ENCODE measurements at regions not wholly inside any gene's neighbourhood (a gene's known extent, or its start where the extent isn't known, plus 50 kb on each side); places are given as distances from the start of the nearest gene placed in this dataset.

DNA sequence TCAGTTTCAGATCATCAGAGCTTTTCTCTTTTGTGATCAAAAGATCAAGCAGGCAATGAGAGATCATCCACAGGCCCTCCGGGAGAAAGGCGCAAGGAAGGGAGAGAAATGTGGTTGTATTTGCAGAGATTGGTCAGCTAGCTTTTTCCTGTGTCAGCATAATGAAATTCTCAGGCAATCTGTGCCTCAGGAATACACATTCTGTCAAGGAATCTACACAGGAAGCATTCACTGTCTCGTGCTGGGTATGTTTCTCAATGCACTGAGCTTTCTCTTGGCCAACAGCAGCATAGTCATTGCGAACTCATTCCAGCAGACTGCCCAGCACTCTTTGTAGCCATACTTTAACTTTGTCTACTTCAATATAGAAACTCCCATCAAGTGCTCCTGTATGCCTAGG is 413.7 kb downstream of the PPP3CA start (continued):
- TF ChIP-seq, protein P1, sequence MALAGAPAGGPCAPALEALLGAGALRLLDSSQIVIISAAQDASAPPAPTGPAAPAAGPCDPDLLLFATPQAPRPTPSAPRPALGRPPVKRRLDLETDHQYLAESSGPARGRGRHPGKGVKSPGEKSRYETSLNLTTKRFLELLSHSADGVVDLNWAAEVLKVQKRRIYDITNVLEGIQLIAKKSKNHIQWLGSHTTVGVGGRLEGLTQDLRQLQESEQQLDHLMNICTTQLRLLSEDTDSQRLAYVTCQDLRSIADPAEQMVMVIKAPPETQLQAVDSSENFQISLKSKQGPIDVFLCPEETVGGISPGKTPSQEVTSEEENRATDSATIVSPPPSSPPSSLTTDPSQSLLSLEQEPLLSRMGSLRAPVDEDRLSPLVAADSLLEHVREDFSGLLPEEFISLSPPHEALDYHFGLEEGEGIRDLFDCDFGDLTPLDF (CRISPR knock-in tag; IDR thresholded peaks at IDR 0.05) = no peak
- TF ChIP-seq NFYB (CRISPR knock-in tag; conservative IDR thresholded peaks at IDR 0.05; ENCODE audit: low read depth) (no peak), SP1 (CRISPR knock-in tag; conservative IDR thresholded peaks at IDR 0.05) (no peak)

DNA sequence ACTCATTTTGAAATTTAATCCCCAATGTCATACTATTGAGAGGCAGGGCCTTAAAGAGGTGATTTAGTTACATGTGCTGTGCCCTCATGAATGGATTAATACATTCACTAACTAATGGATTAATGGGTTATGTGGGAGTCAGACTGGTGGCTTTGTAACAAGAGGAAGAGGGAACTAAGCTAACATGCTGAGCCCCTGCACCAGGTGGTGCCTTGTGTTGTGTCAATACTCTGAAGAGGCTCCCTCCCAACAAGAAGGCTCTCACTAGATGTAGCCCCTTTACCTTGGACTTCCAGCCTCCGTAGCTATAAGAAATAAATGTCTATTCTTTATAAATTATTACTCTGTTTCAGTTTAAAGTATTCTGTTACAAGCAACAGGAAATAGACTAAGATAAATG is 411.9 kb upstream of the EMCN start:
- CTCF ChIA-PET = interaction anchor here (0.7 kb wide), 1 partner anchor 441 kb away, joined by 3 read pairs; no protein-coding TSS in a partner anchor
- Mint-ChIP-seq H3K27me3 (ENCODE audit: low read depth) (no peaks in the 10 kb centered on the region), H3K27ac (no peak overlapping the region), H3K36me3 (no peaks in the 10 kb centered on the region), H3K4me3 (no peak overlapping the region), H3K4me1 (peaks cover 20% of the 10 kb centered on the region), H3K9me3 (no peaks in the 10 kb centered on the region)
- POLR2A ChIA-PET = no interaction called here
- peak; percentile 75; the same call in 1 of the 2 replicates for ATAC-seq
- no peak for TF ChIP-seq FOXP1 (CRISPR knock-in tag; IDR thresholded peaks at IDR 0.05; ENCODE audit: borderline replicate concordance)
- TF ChIP-seq ZNF263 (CRISPR knock-in tag; IDR thresholded peaks at IDR 0.05; ENCODE audit: low read depth) = no peak
- TF ChIP-seq, protein P2, sequence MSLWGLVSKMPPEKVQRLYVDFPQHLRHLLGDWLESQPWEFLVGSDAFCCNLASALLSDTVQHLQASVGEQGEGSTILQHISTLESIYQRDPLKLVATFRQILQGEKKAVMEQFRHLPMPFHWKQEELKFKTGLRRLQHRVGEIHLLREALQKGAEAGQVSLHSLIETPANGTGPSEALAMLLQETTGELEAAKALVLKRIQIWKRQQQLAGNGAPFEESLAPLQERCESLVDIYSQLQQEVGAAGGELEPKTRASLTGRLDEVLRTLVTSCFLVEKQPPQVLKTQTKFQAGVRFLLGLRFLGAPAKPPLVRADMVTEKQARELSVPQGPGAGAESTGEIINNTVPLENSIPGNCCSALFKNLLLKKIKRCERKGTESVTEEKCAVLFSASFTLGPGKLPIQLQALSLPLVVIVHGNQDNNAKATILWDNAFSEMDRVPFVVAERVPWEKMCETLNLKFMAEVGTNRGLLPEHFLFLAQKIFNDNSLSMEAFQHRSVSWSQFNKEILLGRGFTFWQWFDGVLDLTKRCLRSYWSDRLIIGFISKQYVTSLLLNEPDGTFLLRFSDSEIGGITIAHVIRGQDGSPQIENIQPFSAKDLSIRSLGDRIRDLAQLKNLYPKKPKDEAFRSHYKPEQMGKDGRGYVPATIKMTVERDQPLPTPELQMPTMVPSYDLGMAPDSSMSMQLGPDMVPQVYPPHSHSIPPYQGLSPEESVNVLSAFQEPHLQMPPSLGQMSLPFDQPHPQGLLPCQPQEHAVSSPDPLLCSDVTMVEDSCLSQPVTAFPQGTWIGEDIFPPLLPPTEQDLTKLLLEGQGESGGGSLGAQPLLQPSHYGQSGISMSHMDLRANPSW (CRISPR knock-in tag; conservative IDR thresholded peaks at IDR 0.05; ENCODE audit: low read depth) = no peak
- no peak for TF ChIP-seq GTF2I (CRISPR knock-in tag; conservative IDR thresholded peaks at IDR 0.05)
- TF ChIP-seq NFATC4 (CRISPR knock-in tag; IDR thresholded peaks at IDR 0.05) = no peak
- TF ChIP-seq HMGA2 (CRISPR knock-in tag; IDR thresholded peaks at IDR 0.05) = no peak
- TF ChIP-seq, protein P3, sequence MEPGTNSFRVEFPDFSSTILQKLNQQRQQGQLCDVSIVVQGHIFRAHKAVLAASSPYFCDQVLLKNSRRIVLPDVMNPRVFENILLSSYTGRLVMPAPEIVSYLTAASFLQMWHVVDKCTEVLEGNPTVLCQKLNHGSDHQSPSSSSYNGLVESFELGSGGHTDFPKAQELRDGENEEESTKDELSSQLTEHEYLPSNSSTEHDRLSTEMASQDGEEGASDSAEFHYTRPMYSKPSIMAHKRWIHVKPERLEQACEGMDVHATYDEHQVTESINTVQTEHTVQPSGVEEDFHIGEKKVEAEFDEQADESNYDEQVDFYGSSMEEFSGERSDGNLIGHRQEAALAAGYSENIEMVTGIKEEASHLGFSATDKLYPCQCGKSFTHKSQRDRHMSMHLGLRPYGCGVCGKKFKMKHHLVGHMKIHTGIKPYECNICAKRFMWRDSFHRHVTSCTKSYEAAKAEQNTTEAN (CRISPR knock-in tag; IDR thresholded peaks at IDR 0.05) = no peak
- TF ChIP-seq ZNF219 (CRISPR knock-in tag; IDR thresholded peaks at IDR 0.05; ENCODE audit: borderline replicate concordance) = no peak
- TF ChIP-seq SMAD4 (CRISPR knock-in tag; IDR thresholded peaks at IDR 0.05) = no peak
- TF ChIP-seq, protein P4, sequence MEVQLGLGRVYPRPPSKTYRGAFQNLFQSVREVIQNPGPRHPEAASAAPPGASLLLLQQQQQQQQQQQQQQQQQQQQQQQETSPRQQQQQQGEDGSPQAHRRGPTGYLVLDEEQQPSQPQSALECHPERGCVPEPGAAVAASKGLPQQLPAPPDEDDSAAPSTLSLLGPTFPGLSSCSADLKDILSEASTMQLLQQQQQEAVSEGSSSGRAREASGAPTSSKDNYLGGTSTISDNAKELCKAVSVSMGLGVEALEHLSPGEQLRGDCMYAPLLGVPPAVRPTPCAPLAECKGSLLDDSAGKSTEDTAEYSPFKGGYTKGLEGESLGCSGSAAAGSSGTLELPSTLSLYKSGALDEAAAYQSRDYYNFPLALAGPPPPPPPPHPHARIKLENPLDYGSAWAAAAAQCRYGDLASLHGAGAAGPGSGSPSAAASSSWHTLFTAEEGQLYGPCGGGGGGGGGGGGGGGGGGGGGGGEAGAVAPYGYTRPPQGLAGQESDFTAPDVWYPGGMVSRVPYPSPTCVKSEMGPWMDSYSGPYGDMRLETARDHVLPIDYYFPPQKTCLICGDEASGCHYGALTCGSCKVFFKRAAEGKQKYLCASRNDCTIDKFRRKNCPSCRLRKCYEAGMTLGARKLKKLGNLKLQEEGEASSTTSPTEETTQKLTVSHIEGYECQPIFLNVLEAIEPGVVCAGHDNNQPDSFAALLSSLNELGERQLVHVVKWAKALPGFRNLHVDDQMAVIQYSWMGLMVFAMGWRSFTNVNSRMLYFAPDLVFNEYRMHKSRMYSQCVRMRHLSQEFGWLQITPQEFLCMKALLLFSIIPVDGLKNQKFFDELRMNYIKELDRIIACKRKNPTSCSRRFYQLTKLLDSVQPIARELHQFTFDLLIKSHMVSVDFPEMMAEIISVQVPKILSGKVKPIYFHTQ (CRISPR knock-in tag; IDR thresholded peaks at IDR 0.05) = no peak
- TF ChIP-seq, protein P5, sequence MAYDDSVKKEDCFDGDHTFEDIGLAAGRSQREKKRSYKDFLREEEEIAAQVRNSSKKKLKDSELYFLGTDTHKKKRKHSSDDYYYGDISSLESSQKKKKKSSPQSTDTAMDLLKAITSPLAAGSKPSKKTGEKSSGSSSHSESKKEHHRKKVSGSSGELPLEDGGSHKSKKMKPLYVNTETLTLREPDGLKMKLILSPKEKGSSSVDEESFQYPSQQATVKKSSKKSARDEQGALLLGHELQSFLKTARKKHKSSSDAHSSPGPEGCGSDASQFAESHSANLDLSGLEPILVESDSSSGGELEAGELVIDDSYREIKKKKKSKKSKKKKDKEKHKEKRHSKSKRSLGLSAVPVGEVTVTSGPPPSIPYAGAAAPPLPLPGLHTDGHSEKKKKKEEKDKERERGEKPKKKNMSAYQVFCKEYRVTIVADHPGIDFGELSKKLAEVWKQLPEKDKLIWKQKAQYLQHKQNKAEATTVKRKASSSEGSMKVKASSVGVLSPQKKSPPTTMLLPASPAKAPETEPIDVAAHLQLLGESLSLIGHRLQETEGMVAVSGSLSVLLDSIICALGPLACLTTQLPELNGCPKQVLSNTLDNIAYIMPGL (CRISPR knock-in tag; IDR thresholded peaks at IDR 0.05) = no peak
- no peak for TF ChIP-seq GABPB1 (CRISPR knock-in tag; IDR thresholded peaks at IDR 0.05)
- TF ChIP-seq, protein P6, sequence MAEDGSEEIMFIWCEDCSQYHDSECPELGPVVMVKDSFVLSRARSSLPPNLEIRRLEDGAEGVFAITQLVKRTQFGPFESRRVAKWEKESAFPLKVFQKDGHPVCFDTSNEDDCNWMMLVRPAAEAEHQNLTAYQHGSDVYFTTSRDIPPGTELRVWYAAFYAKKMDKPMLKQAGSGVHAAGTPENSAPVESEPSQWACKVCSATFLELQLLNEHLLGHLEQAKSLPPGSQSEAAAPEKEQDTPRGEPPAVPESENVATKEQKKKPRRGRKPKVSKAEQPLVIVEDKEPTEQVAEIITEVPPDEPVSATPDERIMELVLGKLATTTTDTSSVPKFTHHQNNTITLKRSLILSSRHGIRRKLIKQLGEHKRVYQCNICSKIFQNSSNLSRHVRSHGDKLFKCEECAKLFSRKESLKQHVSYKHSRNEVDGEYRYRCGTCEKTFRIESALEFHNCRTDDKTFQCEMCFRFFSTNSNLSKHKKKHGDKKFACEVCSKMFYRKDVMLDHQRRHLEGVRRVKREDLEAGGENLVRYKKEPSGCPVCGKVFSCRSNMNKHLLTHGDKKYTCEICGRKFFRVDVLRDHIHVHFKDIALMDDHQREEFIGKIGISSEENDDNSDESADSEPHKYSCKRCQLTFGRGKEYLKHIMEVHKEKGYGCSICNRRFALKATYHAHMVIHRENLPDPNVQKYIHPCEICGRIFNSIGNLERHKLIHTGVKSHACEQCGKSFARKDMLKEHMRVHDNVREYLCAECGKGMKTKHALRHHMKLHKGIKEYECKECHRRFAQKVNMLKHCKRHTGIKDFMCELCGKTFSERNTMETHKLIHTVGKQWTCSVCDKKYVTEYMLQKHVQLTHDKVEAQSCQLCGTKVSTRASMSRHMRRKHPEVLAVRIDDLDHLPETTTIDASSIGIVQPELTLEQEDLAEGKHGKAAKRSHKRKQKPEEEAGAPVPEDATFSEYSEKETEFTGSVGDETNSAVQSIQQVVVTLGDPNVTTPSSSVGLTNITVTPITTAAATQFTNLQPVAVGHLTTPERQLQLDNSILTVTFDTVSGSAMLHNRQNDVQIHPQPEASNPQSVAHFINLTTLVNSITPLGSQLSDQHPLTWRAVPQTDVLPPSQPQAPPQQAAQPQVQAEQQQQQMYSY (CRISPR knock-in tag; IDR thresholded peaks at IDR 0.05) = no peak
- no peak for TF ChIP-seq ZBTB21 (CRISPR knock-in tag; IDR thresholded peaks at IDR 0.05; ENCODE audit: borderline replicate concordance)
- no peak for TF ChIP-seq KAT7 (CRISPR knock-in tag; IDR thresholded peaks at IDR 0.05; ENCODE audit: borderline replicate concordance)
- no peak for TF ChIP-seq NR3C1 (CRISPR knock-in tag; conservative IDR thresholded peaks at IDR 0.05; ENCODE audit: low read depth)
- TF ChIP-seq, protein P7, sequence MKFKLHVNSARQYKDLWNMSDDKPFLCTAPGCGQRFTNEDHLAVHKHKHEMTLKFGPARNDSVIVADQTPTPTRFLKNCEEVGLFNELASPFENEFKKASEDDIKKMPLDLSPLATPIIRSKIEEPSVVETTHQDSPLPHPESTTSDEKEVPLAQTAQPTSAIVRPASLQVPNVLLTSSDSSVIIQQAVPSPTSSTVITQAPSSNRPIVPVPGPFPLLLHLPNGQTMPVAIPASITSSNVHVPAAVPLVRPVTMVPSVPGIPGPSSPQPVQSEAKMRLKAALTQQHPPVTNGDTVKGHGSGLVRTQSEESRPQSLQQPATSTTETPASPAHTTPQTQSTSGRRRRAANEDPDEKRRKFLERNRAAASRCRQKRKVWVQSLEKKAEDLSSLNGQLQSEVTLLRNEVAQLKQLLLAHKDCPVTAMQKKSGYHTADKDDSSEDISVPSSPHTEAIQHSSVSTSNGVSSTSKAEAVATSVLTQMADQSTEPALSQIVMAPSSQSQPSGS (CRISPR knock-in tag; IDR thresholded peaks at IDR 0.05; ENCODE audit: borderline replicate concordance, low read depth) = no peak
- DNase-seq (ENCODE audit: low spot score) = no peak
